ENCODE measurements at regions not wholly inside any gene's neighbourhood (a gene's known extent, or its start where the extent isn't known, plus 50 kb on each side); places are given as distances from the start of the nearest gene placed in this dataset.
A peak's percentile ranks its signal among the peaks of the same experiment; 100 is the strongest.
"Not testable (repeated sequence)": the region's sequence is repeated elsewhere in the genome, so short reads cannot be mapped to it uniquely, and the experiment has no call there.

GRCh38 chr7:98779800-98780587 lies 89.8 kb downstream of the TMEM130 start:
- DNase-seq (ENCODE audit: low read depth) = no peak
- no peak overlapping the region for H3K4me3 ChIP-seq (ENCODE audit: low read length)
- TF ChIP-seq, protein P1, sequence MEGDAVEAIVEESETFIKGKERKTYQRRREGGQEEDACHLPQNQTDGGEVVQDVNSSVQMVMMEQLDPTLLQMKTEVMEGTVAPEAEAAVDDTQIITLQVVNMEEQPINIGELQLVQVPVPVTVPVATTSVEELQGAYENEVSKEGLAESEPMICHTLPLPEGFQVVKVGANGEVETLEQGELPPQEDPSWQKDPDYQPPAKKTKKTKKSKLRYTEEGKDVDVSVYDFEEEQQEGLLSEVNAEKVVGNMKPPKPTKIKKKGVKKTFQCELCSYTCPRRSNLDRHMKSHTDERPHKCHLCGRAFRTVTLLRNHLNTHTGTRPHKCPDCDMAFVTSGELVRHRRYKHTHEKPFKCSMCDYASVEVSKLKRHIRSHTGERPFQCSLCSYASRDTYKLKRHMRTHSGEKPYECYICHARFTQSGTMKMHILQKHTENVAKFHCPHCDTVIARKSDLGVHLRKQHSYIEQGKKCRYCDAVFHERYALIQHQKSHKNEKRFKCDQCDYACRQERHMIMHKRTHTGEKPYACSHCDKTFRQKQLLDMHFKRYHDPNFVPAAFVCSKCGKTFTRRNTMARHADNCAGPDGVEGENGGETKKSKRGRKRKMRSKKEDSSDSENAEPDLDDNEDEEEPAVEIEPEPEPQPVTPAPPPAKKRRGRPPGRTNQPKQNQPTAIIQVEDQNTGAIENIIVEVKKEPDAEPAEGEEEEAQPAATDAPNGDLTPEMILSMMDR (conservative IDR thresholded peaks at IDR 0.05; ENCODE audit: low read length) = no peak

- TF ChIP-seq, protein P1 (conservative IDR thresholded peaks at IDR 0.05; ENCODE audit: low read length) = no peak
- no peak overlapping the region for H3K4me3 ChIP-seq (ENCODE audit: low read length)
Observed at GRCh38 chr7:98784216-98784785, 85.5 kb downstream of the TMEM130 start.

GRCh38 chr7:98785929-98786571 lies 83.8 kb downstream of the TMEM130 start:
- DNase-seq (ENCODE audit: low read depth) = no peak
- no peak overlapping the region for H3K4me3 ChIP-seq (ENCODE audit: low read length)
- TF ChIP-seq, protein P1 (conservative IDR thresholded peaks at IDR 0.05; ENCODE audit: low read length) = no peak

More at GRCh38 chr7:98784216-98784785, 85.5 kb downstream of the TMEM130 start:
- DNase-seq (ENCODE audit: low read depth) = no peak

DNA sequence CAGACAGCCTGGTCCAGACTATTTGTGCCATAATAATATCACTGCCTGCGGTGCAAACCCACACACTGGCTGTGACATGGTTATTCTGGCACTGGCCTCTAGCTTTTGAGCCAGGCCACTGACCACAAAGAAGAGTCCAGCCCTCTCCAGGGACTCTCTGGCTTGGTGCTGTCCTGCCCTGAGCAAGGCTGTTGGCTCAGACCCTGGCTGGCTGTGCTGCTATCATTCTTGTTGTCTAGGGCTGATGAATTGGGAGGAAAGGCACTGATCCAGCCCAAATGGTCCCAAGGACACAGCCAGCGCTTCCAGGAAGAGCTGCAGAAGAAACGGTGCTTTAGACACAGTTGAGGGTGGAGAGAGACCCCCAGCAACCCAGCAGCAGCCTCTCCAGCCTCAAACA lies 80.8 kb downstream of the TMEM130 start:
- no peak overlapping the region for H3K4me3 ChIP-seq (ENCODE audit: low read length)
- DNase-seq (ENCODE audit: low read depth) = peak; percentile 77
- TF ChIP-seq, protein P1 (conservative IDR thresholded peaks at IDR 0.05; ENCODE audit: low read length) = no peak

GRCh38 chr7:98794453-98794852 lies 75.4 kb downstream of the TMEM130 start:
- DNase-seq (ENCODE audit: low read depth) = not testable (repeated sequence)

DNA sequence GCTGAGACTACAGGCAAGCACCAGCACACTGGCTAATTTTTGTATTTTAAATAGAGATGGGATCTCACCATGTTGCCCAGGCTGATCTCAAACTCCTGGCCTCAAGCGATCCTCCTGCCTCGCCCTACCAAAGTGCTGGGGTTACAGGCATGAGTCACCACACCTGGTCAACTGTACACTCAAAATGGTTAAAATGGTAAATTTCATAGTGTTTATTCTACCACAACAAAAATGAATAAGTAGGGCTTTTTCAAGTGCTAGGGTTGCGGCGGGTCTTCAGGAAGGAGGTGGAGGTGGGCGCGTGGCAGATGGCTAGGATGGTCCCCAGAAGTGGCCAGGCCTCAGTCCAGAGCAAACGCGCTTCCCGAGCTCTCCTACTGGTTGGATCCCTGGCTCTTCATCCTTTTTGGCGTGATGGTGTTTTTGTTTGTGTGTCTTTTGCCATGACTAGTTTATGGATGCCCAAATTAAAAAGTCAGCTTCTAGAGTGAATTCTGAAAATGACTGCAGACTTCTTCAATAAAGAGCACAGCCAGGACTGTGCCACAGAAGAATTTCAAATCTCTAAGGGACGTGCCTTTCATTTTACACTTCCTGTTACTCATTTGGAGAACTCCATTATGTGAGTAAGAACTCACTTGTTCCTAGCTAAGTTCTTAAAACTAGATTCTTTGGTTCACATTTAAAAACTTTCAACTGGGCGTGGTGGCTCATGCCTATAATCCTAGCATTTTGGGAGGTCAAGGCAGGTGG lies 73.9 kb downstream of the TMEM130 start:
- no peak overlapping the region for H3K4me3 ChIP-seq (ENCODE audit: low read length)
- peak; percentile 18 for DNase-seq (ENCODE audit: low read depth)
- TF ChIP-seq, protein P1 (conservative IDR thresholded peaks at IDR 0.05; ENCODE audit: low read length) = no peak

More at GRCh38 chr7:98794453-98794852, 75.4 kb downstream of the TMEM130 start:
- H3K4me3 ChIP-seq (ENCODE audit: low read length) = not testable (repeated sequence)

All from AG10803 (cell line).